Spleen (tissue), 11 donors: ENCODE measurements at regions not wholly inside any gene's neighbourhood (a gene's known extent, or its start where the extent isn't known, plus 50 kb on each side); places are given as distances from the start of the nearest gene placed in this dataset.

Source experiments
- DNase-seq: peaks from one replicate; pipeline ENCODE4 v3.0.0-alpha.2; 2020
- H3K27ac ChIP-seq, 8 donors: fragments of 200-600 bp; sonication (generic) in 7 of 8; 1 replicate in 4 of 8; 2 replicates in 4 of 8; pipeline versions ENCODE4 v1.5.0 to v1.8.0; 2016 to 2021; ENCODE audit warnings: inconsistent platforms in 4 of 8, mild to moderate bottlenecking in 4 of 8, moderate library complexity in 1 of 8
- H3K27me3 ChIP-seq, 7 donors: fragments of 200-600 bp; sonication (generic) in 6 of 7; replicated peaks in 1 of 7; 1 replicate in 4 of 7; 2 replicates in 3 of 7; pipeline versions ENCODE4 v1.5.0 to v1.8.0; 2016 to 2021; ENCODE audit warnings: inconsistent platforms in 3 of 7, mild to moderate bottlenecking in 1 of 7
- H3K36me3 ChIP-seq, 6 donors: fragments of 200-600 bp; sonication (generic) in 5 of 6; 1 replicate in 4 of 6; 2 replicates in 2 of 6; pipeline versions ENCODE4 v1.5.0 to v1.8.0; 2016 to 2021; ENCODE audit warnings: inconsistent platforms in 2 of 6
- H3K4me1 ChIP-seq, 6 donors: fragments of 200-600 bp; sonication (generic) in 5 of 6; 1 replicate in 3 of 6; 2 replicates in 3 of 6; pipeline versions ENCODE4 v1.5.0 to v1.8.0; 2016 to 2021; ENCODE audit warnings: inconsistent platforms in 3 of 6
- H3K4me3 ChIP-seq, 8 donors: fragments of 200-600 bp; sonication (generic) in 7 of 8; 1 replicate in 4 of 8; 2 replicates in 4 of 8; pipeline versions ENCODE4 v1.5.0 to v1.8.0; 2016 to 2021; ENCODE audit warnings: inconsistent platforms in 4 of 8, mild to moderate bottlenecking in 4 of 8, moderate library complexity in 2 of 8
- H3K9me3 ChIP-seq, 8 donors: fragments of 200-600 bp; sonication (generic) in 7 of 8; 1 replicate in 4 of 8; 2 replicates in 4 of 8; pipeline versions ENCODE4 v1.5.0 to v1.8.0; 2016 to 2021; ENCODE audit warnings: inconsistent platforms in 4 of 8
- POLR2A ChIP-seq, 3 donors: fragments of 450-650 bp; IDR thresholded peaks; one replicate each; pipeline ENCODE4 v1.5.1; 2017; ENCODE audit warnings: antibody characterized with exemption in 3 of 3, mild to moderate bottlenecking in 1 of 3
- POLR2AphosphoS5 ChIP-seq, 3 donors: sonication (generic); formaldehyde crosslinking; IDR thresholded peaks; one replicate each; pipeline ENCODE4 v1.5.1; 2017; ENCODE audit warnings: antibody characterized with exemption in 3 of 3
- WGBS, 5 donors: extraction: QIAGEN DNeasy Blood & Tissue Kit in 3 of 5; methylation state at CpG; one replicate each; pipeline versions ENCODE4 v1.1.5 to v1.1.7; 2013 to 2018; 5-methylcytosine and 5-hydroxymethylcytosine counted together
- intact Hi-C: fragments of 100-400 bp; cut with DNase I; formaldehyde crosslinking; loops from one replicate; pipeline ENCODE4 v1.15.0; 2023; ENCODE audit warnings: low total_unique reads
- TF ChIP-seq, protein P1 (sequence below), 11 experiments: fragments of 200-600 bp in 7 of 11; fragments of 450-650 bp in 4 of 11; sonication (generic) in 4 of 11; IDR thresholded peaks in 8 of 11; conservative IDR thresholded peaks in 3 of 11; 1 replicate in 7 of 11; 2 replicates in 4 of 11; pipeline versions ENCODE4 v1.4.0 to v1.8.0; 2016 to 2021; ENCODE audit warnings: antibody characterized with exemption in 11 of 11, inconsistent platforms in 4 of 11, mild to moderate bottlenecking in 1 of 11
- donor health status: healthy with polysubstance abuse.
- donor health status: DM: no; HTN: no; CAD: no; lungs with moderate emphysema.
- donor health status: DM: no; HTN: no; CAD: no.
- donor health status: Bipolar disorder and iron deficiency.
- donor health status: healthy.
- donor health status: DM: no; HTN: no; CAD: no.
- donor health status: DM: yes; HTN: yes; CAD: no.

DNA sequence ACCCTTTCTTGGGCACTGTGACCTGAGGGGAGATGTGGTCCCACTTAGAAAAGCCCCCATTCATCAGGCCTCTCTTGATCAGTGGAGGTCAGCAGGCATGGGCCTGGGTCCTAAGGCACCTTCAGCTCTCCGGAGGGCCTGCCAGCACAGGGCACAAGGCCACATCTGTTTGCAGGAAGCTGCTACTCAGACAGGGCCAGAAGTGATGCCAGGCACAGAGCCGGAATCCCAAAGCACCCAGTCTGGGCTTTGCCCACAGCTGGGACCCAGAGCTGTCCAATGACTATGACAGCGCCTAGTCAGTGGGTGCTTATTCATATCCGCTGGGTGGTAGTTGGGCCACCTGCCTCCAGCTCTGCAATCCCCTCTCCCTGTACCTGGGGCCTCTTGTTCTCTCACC, 63.2 kb upstream of the ELN start:
- intact Hi-C loops, result no loop called here
- 90 to 95% (median 93%) methylated on average over 3 to 4 of the region's 4 CpGs for WGBS, 5 donors
- DNase-seq, result peak; percentile 54

DNA sequence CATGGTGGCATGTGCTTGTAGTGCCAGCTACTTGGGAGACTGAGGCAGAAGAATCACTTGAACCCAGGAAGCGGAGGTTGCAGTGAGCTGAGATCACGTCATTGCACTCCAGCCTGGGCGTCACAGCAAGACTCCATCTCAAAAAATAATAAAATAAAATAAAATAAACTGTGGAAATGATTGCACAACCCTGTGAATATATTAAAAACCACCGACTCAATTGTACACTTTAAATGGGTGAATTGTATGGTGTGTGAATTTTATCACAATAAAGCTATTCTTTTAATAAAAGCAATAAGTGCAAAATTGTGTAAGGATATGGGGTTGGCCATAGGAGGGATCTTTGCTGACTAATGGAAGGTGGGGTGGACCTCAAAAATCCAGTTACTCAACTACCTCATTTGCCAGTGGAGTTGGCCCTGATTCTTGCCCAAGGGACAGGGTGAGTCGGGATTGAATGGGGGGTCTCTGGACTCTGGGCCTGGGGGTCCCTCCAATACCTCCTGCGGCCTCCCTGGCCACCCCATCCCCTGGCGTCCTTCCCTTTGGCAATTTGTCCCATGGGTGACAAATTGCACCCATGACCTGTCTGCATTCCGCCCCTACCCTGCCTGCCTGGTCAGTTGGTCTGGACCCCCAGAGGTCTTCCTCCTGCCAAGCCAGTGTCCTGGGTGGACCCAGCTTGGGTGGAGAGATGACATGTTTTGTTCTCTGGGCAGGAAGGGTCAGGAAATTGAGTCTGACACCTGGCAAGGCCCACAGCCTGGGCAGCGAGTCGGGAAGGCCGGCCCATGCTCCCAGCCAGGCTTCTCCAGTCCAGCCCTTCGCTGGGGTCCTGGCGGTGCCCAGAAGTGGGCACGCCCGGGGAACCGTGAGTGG, 61.7 kb upstream of the ELN start:
- peak; percentile 54 for DNase-seq
- Histone ChIP-seq H3K4me1 (peaks cover 0 to 2% (median under 1%) of the 10 kb centered on the region in 6 donors), H3K4me3 (no peak overlapping the region), H3K27ac (no peak overlapping the region), H3K27me3 (no peaks in the 10 kb centered on the region), H3K36me3 (no peaks in the 10 kb centered on the region), H3K9me3 (peaks cover 0 to 36% (median 26%) of the 10 kb centered on the region in 8 donors)
- TF ChIP-seq, protein P1, sequence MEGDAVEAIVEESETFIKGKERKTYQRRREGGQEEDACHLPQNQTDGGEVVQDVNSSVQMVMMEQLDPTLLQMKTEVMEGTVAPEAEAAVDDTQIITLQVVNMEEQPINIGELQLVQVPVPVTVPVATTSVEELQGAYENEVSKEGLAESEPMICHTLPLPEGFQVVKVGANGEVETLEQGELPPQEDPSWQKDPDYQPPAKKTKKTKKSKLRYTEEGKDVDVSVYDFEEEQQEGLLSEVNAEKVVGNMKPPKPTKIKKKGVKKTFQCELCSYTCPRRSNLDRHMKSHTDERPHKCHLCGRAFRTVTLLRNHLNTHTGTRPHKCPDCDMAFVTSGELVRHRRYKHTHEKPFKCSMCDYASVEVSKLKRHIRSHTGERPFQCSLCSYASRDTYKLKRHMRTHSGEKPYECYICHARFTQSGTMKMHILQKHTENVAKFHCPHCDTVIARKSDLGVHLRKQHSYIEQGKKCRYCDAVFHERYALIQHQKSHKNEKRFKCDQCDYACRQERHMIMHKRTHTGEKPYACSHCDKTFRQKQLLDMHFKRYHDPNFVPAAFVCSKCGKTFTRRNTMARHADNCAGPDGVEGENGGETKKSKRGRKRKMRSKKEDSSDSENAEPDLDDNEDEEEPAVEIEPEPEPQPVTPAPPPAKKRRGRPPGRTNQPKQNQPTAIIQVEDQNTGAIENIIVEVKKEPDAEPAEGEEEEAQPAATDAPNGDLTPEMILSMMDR (IDR thresholded peaks at IDR 0.05 in 8 of 11, conservative IDR thresholded peaks at IDR 0.05 in 3 of 11), result no peak
- TF ChIP-seq POLR2AphosphoS5 (IDR thresholded peaks at IDR 0.05) (no peak), POLR2A (IDR thresholded peaks at IDR 0.05) (no peak)
- WGBS, 5 donors, result 92 to 95% (median 93%) methylated on average over 12 to 16 of the region's 16 CpGs
- intact Hi-C loops, result no loop called here

More for the DNA sequence above, 63.2 kb upstream of the ELN start:
- H3K4me3 ChIP-seq, result no peak overlapping the region
- no peaks in the 10 kb centered on the region for H3K36me3 ChIP-seq
- no peaks in the 10 kb centered on the region for H3K27me3 ChIP-seq
- H3K27ac ChIP-seq, result no peak overlapping the region
- peaks cover 0 to 36% (median 26%) of the 10 kb centered on the region in 8 donors for H3K9me3 ChIP-seq
- TF ChIP-seq POLR2AphosphoS5 (IDR thresholded peaks at IDR 0.05) (no peak), POLR2A (IDR thresholded peaks at IDR 0.05) (no peak)
- TF ChIP-seq, protein P1 (IDR thresholded peaks at IDR 0.05 in 8 of 11, conservative IDR thresholded peaks at IDR 0.05 in 3 of 11), result no peak
- no peaks in the 10 kb centered on the region for H3K4me1 ChIP-seq

DNA sequence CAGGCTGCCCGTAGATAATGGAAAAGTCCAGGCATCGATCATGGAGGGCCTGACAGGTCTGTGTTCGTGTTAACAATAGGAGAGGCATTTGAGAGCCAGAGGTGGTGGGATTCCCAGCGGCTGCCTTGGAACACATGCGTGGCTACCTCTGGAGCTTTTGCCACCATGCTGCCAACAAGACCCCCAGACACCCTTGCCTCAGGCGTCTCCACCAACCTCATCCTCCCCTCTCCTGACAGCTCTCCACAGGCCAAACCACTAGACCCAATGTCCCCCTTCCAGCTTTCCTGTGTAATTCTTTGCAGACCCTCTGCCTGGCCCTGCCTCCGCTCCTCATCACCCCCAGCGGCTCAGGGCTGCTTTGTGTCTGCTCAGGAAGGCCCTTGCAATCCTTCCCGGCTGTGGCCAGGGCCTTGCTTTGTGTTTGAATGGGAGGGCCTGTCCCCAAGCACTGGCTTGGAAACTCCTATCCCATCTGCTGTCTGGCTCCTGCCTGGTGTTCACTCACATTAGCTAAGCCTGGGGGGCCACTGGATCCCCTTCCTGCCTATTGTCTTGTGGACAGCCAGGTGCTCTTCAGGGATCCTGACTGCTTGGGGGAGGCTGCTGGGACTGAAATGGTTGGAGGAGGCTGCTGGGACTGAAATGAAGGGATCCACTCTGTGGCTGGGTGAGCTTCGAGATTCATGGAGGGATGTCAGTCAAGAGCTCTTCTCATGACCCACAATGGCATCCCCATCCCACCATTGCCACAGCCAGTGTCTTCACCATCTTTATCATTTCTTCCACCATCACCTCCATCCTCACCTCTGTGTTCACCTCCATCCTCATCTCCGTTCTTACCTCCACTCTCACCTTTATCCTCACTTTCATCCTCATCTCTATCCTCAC, 60.8 kb upstream of the ELN start:
- no peak for TF ChIP-seq POLR2AphosphoS5 (IDR thresholded peaks at IDR 0.05)
- TF ChIP-seq, protein P1 (IDR thresholded peaks at IDR 0.05 in 8 of 11, conservative IDR thresholded peaks at IDR 0.05 in 3 of 11), result no peak
- H3K4me1 ChIP-seq, result peaks cover 0 to 11% (median 6%) of the 10 kb centered on the region in 6 donors
- no peak overlapping the region for H3K27ac ChIP-seq
- no peaks in the 10 kb centered on the region for H3K27me3 ChIP-seq
- 84 to 94% (median 92%) methylated on average over 11 of the region's 11 CpGs for WGBS, 5 donors
- no peaks in the 10 kb centered on the region for H3K36me3 ChIP-seq
- peak; percentile 40 for DNase-seq
- peaks cover 0 to 29% (median 26%) of the 10 kb centered on the region in 8 donors for H3K9me3 ChIP-seq
- intact Hi-C loops, result no loop called here
- no peak overlapping the region for H3K4me3 ChIP-seq
